Esophagus (tissue), 2 donors: ENCODE measurements at regions not wholly inside any gene's neighbourhood (a gene's known extent, or its start where the extent isn't known, plus 50 kb on each side); places are given as distances from the start of the nearest gene placed in this dataset.

Source experiments
- H3K27ac ChIP-seq, 2 donors: one replicate each; pipeline ENCODE4 v1.5.1; 2013; ENCODE audit warnings: low read depth in 2 of 2, mild to moderate bottlenecking in 2 of 2, inconsistent platforms in 1 of 2, low read length in 1 of 2, moderate library complexity in 1 of 2
- H3K27me3 ChIP-seq, 2 donors: one replicate each; pipeline ENCODE4 v1.6.1; 2013; ENCODE audit warnings: low read length in 2 of 2, control low read depth in 1 of 2, mild to moderate bottlenecking in 1 of 2; ENCODE audit not compliant: insufficient read depth in 2 of 2, control insufficient read depth in 1 of 2
- H3K36me3 ChIP-seq, 2 donors: one replicate each; pipeline ENCODE4 v1.6.1; 2013; ENCODE audit warnings: low read length in 1 of 2; ENCODE audit not compliant: control insufficient read depth in 2 of 2, insufficient read depth in 2 of 2
- H3K4me1 ChIP-seq, 2 donors: one replicate each; pipeline ENCODE4 v1.6.1; 2013; ENCODE audit warnings: low read length in 1 of 2; ENCODE audit not compliant: control insufficient read depth in 2 of 2, insufficient read depth in 2 of 2
- H3K4me3 ChIP-seq, 2 donors: one replicate each; pipeline ENCODE4 v1.5.1; 2013; ENCODE audit warnings: low read length in 2 of 2, mild to moderate bottlenecking in 2 of 2, low read depth in 1 of 2, moderate library complexity in 1 of 2
- H3K9me3 ChIP-seq, 2 donors: one replicate each; pipeline ENCODE4 v1.6.1; 2013; ENCODE audit warnings: mild to moderate bottlenecking in 2 of 2, low read depth in 1 of 2, low read length in 1 of 2, moderate library complexity in 1 of 2; ENCODE audit not compliant: control insufficient read depth in 2 of 2, insufficient read depth in 1 of 2
- WGBS, 2 donors: extraction: QIAGEN DNeasy Blood & Tissue Kit; methylation state at CpG; one replicate each; pipeline ENCODE4 v1.1.7; 2013; 5-methylcytosine and 5-hydroxymethylcytosine counted together
- donor health status: healthy with polysubstance abuse.
- donor health status: Bipolar disorder and iron deficiency.

DNA sequence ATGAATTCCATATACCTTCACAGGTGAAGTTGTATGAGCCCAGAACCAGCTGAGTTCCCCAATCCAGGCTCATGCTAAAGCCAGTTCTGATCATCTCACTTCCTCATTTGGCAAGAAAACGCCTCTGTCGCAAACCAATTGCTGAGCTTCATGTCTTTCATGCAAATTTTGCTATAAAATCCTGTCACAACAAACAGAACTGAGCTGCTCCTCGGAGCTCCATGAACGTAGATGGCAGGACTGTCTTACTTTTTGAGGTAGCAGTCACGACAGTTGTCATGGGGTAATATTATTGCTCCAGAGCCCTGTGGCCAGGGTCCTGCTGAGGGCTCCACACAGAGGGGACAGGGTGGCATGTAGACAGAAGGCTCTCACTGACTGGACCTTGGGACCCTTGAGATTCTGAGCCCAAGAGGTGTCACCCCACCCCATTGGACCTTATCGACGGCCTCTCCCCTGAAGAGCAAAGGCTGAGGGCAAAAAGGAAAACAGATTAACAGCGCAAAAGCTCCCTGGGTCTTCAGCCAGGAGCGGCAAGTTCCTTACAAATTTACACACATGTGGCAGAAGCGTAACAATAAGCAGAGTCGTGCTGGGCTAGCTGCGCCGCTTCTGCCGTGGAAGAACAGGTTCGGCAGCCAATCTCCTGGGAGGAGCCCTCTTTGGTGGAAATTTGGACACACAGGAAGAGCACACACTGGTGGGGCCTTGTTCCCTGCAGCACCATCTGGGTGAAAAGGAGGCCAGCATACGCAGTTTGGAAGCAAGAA, 249.2 kb downstream of the OPA1 start:
- 47 to 54% methylated on average over 16 of the region's 16 CpGs for WGBS, 2 donors
- no peaks in the 10 kb centered on the region for H3K9me3 ChIP-seq
- H3K27ac ChIP-seq: peak overlapping the region; percentile 87 to 98
- no peaks in the 10 kb centered on the region for H3K36me3 ChIP-seq
- no peaks in the 10 kb centered on the region for H3K27me3 ChIP-seq
- H3K4me1 ChIP-seq: peaks cover 3 to 14% of the 10 kb centered on the region in 2 donors
- no peak overlapping the region for H3K4me3 ChIP-seq

- Histone ChIP-seq H3K9me3 (no peaks in the 10 kb centered on the region), H3K4me3 (no peak overlapping the region), H3K27ac (peak overlapping the region; percentile 87 to 98), H3K36me3 (no peaks in the 10 kb centered on the region), H3K4me1 (peaks cover 3 to 13% of the 10 kb centered on the region in 2 donors), H3K27me3 (no peaks in the 10 kb centered on the region)
- 71% methylated on average over 13 of the region's 13 CpGs for WGBS, 2 donors
These were observed 249.9 kb downstream of the OPA1 start for GRCh38 chr3:193842832-193843473.

GRCh38 chr3:193843474-193844301, 250.7 kb downstream of the OPA1 start:
- Histone ChIP-seq H3K4me3 (no peak overlapping the region), H3K36me3 (no peaks in the 10 kb centered on the region), H3K27me3 (no peaks in the 10 kb centered on the region), H3K27ac (peak overlapping the region; percentile 87 to 98), H3K9me3 (no peaks in the 10 kb centered on the region), H3K4me1 (peaks cover 3 to 13% of the 10 kb centered on the region in 2 donors)
- WGBS, 2 donors: 45 to 50% methylated on average over 5 of the region's 5 CpGs

- H3K4me1 ChIP-seq: peaks cover 3 to 13% of the 10 kb centered on the region in 2 donors
- H3K9me3 ChIP-seq: peaks cover 0 to 2% of the 10 kb centered on the region in 2 donors
- no peak overlapping the region for H3K4me3 ChIP-seq
- H3K27me3 ChIP-seq: no peaks in the 10 kb centered on the region
- H3K36me3 ChIP-seq: no peaks in the 10 kb centered on the region
- 76 to 82% methylated on average over 3 of the region's 3 CpGs for WGBS, 2 donors
- peak overlapping the region; percentile 68 to 87 for H3K27ac ChIP-seq
These were observed 251.5 kb downstream of the OPA1 start for GRCh38 chr3:193844472-193844871.

DNA sequence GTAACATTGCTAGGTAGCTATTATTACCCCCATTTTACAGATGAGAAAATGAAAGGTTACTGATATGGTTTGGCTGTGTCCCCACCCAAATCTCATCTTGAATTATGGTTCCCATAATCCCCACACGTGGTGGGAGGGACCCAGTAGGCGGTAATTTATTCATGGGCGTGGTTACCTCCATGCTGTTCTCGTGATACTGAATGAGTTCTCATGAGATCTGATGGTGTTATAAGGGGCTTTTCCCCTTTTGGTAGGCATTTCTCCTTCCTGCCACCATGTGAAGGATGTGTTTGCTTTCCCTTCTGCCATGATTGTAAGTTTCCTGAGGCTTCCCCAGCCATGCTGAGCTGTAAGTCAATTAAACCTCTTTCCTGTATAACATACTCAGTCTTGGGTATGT, 252.1 kb downstream of the OPA1 start:
- no peaks in the 10 kb centered on the region for H3K36me3 ChIP-seq
- 81 to 90% methylated on average over 4 of the region's 4 CpGs for WGBS, 2 donors
- peaks cover 3 to 15% of the 10 kb centered on the region in 2 donors for H3K4me1 ChIP-seq
- H3K27ac ChIP-seq: no peak overlapping the region
- peaks cover 0 to 2% of the 10 kb centered on the region in 2 donors for H3K9me3 ChIP-seq
- H3K27me3 ChIP-seq: no peaks in the 10 kb centered on the region
- no peak overlapping the region for H3K4me3 ChIP-seq

DNA sequence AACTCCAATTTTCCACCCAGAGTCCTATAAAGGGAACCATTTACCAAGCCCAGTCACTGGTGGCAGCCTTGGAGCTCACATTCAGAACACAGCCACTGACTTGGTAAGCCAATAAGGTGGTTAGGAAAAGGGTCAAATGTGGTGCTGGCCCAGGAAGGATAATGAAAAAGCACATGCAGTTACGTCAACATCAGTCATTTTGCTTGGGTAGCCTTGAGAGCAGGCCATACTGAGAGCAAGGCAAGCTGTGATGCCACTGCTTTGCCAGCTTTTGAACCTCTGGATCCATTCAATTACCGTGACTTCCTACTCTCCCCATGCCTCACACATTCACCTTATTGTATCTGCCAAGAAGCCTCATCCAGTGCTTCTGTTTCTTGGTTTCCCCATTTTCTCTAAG, 253.6 kb downstream of the OPA1 start:
- H3K9me3 ChIP-seq: peaks cover 0 to 2% of the 10 kb centered on the region in 2 donors
- 84 to 88% methylated on average over 2 of the region's 2 CpGs for WGBS, 2 donors

DNA sequence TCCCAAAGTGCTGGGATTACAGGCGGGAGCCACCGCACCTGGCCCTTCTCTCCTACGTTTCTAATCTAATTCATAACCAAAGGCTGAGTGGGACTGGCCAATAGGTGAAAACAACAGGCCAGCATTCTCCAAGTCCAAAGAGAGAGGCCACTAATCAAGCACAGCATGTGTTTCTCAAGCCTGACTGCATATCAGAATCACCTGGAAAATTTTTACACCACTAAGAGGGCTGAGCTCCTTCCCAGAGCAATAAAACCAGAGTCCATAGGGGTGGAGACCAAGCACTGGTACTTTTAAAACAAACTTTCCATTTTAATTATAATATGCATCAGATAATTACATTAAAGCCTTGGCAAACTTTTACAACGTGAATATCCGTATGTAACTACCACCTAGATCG, 254.4 kb downstream of the OPA1 start:
- no peaks in the 10 kb centered on the region for H3K27me3 ChIP-seq
- H3K36me3 ChIP-seq: no peaks in the 10 kb centered on the region
- 85 to 93% methylated on average over 6 of the region's 6 CpGs for WGBS, 2 donors
- H3K9me3 ChIP-seq: peaks cover 0 to 2% of the 10 kb centered on the region in 2 donors
- H3K27ac ChIP-seq: no peak overlapping the region
- H3K4me1 ChIP-seq: peaks cover 3 to 11% of the 10 kb centered on the region in 2 donors
- H3K4me3 ChIP-seq: no peak overlapping the region

More for the DNA sequence above, 253.6 kb downstream of the OPA1 start:
- Histone ChIP-seq H3K27me3 (no peaks in the 10 kb centered on the region), H3K36me3 (no peaks in the 10 kb centered on the region), H3K4me1 (peaks cover 3 to 12% of the 10 kb centered on the region in 2 donors), H3K27ac (no peak overlapping the region), H3K4me3 (no peak overlapping the region)

DNA sequence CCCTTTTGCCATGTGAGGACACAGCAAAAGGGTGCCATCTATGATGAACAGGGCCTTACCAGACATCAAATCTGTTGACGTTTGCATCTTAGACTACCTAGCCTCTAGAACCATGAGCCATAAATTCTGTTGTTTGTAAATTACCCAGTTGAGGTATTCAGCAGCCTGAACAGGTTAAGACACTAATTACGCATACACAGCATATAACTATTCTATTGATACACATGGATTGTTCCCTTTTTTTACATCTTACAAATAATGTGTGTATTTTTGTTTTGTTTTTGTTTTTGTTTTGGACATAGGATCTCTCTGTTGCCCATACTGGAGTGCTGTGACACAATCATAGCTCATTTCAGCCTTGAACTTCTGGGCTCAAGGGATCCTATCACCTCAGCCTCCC, 255.5 kb downstream of the OPA1 start:
- WGBS, 2 donors: 93 to 99% methylated on average over 2 of the region's 2 CpGs
- H3K4me3 ChIP-seq: no peak overlapping the region

GRCh38 chr3:193850084-193850619, 257.1 kb downstream of the OPA1 start:
- no peaks in the 10 kb centered on the region for H3K27me3 ChIP-seq
- peak overlapping the region in 1 of 2 donors; percentile 44 for H3K27ac ChIP-seq
- 95 to 98% methylated on average over 5 of the region's 5 CpGs for WGBS, 2 donors
- no peak overlapping the region for H3K4me3 ChIP-seq
- H3K4me1 ChIP-seq: peaks cover 4 to 10% of the 10 kb centered on the region in 2 donors
- H3K9me3 ChIP-seq: peaks cover 0 to 4% of the 10 kb centered on the region in 2 donors
- no peaks in the 10 kb centered on the region for H3K36me3 ChIP-seq

More for the DNA sequence above, 255.5 kb downstream of the OPA1 start:
- Histone ChIP-seq H3K27ac (no peak overlapping the region), H3K9me3 (peaks cover 0 to 2% of the 10 kb centered on the region in 2 donors), H3K4me1 (peaks cover 3 to 7% of the 10 kb centered on the region in 2 donors), H3K27me3 (no peaks in the 10 kb centered on the region), H3K36me3 (no peaks in the 10 kb centered on the region)
